ENCODE measurements at regions not wholly inside any gene's neighbourhood (a gene's known extent, or its start where the extent isn't known, plus 50 kb on each side); places are given as distances from the start of the nearest gene placed in this dataset.

DNA sequence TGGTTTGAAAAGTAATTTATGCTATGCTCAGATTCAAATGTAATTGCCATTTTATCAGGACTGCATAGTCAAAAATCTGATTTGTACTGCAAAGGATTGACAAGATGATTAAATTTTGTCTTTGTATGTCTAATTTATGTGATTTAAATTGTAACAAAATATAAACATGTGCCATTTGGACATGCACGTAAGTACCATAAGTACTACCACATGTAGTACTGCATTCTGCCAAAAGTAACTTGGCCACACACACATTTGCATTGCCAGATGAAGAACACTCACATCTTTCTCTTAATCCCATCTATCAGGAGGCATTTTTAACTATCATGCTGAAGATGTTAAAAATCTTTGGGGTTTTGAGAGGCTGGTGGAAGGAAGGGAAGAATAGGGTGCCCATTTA, 133.3 kb downstream of the KLF12 start:
- no peak for DNase-seq (ENCODE audit: low read depth)

DNA sequence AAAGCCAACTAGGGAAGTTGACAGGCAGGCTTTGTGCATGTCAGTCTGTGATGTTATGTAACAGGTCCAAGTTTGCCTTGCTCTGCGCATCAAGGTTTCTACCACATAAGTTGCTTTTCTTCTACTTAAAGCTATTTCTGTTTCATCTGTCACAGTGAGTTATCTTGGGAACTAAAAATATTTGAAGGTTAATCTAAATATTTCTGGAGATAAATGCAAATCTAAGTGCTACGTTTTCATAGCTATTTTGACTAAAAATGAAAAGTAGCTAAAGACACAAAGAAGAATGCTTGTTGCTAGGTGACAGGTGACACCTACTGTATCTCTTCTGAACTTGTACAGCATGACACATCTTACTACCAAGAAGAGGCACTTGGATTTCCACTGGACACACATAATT, 135.6 kb downstream of the KLF12 start:
- DNase-seq (ENCODE audit: low read depth) = no peak

DNA sequence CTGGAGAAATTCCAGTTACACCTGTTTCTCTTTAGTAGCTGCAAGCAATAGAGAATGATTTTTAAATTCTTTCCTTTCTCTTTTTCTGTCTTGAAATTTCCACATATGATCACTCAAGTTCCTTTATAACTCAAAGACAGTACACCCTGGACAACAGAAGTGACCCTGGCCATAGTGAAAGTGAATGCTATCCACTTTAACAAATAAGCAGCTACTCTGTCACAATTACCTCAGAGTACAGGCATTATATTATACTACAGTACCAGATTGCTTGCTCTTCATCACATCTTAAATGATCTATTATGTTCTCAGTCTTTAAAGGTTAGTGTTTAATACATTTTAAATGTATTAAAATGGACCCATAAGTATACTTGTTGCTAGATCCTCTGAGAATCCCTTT, 136.2 kb downstream of the KLF12 start:
- no peak for DNase-seq (ENCODE audit: low read depth)

DNA sequence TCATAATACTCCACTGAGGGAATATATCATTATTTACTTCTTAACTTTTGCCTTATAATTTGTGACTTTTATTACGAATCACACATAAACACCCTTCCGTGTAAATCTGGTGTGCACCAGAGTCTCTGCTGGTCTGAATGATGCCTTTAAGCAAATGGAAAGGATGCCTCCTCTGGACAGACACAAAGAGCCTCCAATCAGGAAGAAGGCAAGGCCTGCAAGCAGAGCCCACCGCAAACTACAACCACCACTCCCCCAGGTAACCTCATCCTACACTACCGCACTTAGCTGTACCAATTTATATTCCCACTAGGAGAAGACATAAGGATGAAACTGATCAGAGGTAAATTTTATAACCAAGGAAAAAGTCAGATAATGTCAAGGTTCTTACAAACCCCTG, 137.6 kb downstream of the KLF12 start:
- DNase-seq (ENCODE audit: low read depth) = no peak

GRCh38 chr13:73995736-73996135, 138.5 kb downstream of the KLF12 start:
- DNase-seq (ENCODE audit: low read depth) = no peak

DNA sequence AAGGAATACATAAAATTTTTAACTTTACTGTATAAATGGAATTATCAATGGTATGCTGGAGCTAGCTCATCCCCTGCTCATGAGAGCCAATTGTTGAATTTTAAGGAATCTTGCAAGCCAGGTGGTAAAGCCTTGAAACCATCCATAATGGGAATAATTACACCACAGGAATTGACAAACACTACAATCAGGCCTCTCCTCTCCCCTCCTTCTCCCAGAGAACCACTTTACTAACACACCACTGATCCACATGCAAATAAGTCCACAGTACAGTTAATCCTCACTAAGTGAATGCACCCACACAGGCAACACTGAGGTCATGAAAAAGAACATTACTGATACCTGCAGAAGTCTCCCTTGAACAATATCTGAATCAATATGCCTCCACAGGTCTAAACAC, 140.5 kb downstream of the KLF12 start:
- no peak for DNase-seq (ENCODE audit: low read depth)

- DNase-seq (ENCODE audit: low read depth) = no peak
These were observed 142.3 kb downstream of the KLF12 start for GRCh38 chr13:73991884-73992283.

DNA sequence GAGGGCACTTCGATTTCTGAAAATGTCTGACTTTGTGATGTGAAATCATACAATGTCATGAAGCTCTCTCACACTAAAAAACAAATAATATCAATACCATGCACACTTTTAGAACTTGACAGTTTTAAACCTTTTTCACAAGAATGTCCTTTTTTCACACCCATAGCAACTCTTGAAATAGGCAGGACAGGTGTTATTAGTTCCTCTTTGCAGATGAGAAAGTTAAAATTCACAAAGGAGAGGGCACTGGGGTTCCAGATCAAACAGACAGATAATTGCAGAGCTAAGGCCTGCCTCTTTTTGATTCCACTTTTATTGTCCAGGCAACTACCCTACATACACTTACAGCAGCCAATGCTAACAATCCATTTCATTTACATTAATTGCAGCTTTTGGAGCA, 142.8 kb downstream of the KLF12 start:
- DNase-seq (ENCODE audit: low read depth) = no peak

DNA sequence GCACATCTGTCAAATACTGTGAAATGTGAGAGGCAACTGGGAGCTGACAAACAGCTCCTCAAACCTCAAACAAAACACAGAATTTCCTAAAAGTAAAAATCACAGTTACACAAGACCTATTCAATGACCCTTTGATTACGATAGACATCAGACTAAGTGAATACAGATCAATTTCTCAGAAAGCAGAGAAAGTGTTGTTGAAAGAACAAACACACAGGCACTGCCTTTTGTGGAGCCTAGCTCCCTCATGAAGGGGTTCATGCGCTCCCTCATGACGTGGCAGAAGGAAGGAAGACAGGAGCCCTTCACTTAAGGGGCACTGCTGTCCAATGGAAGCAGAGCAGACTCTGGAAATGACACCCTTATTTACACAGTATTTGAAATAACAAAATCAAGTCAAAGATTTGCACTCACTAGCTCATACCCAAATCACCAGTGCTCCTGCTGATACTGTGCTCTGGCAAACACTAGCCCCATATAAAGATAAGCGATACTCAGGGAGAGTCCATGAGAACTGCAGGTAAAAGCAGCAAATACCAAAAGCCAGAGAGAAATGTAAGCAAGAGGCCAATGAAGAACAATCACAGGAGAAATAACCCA, 144.9 kb downstream of the KLF12 start:
- no peak for DNase-seq (ENCODE audit: low read depth)

GRCh38 chr13:73988461-73988860, 145.7 kb downstream of the KLF12 start:
- no peak for DNase-seq (ENCODE audit: low read depth)

DNA sequence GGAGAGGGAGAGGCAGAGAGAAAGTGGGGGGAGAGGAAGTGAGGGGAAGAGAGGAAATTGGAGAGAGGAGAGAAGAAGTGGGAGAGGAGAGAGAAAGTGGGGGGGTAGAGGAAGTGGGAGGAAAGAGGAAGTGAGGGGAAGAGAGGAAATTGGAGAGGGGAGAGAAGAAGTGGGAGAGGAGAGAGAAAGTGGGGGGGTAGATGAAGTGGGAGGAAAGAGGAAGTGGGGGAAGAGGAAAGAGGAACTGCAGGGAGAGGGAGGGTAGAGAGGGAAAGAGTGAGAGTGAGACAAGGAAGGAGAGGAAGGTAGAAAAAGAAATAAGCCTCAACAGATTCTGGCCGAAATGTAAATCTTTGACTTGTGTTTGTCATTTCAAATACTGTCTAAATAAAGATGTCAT, 146.6 kb downstream of the KLF12 start:
- DNase-seq (ENCODE audit: low read depth) = no peak

- DNase-seq (ENCODE audit: low read depth) = no peak
These were observed 148.4 kb downstream of the KLF12 start for GRCh38 chr13:73985783-73986182.

DNA sequence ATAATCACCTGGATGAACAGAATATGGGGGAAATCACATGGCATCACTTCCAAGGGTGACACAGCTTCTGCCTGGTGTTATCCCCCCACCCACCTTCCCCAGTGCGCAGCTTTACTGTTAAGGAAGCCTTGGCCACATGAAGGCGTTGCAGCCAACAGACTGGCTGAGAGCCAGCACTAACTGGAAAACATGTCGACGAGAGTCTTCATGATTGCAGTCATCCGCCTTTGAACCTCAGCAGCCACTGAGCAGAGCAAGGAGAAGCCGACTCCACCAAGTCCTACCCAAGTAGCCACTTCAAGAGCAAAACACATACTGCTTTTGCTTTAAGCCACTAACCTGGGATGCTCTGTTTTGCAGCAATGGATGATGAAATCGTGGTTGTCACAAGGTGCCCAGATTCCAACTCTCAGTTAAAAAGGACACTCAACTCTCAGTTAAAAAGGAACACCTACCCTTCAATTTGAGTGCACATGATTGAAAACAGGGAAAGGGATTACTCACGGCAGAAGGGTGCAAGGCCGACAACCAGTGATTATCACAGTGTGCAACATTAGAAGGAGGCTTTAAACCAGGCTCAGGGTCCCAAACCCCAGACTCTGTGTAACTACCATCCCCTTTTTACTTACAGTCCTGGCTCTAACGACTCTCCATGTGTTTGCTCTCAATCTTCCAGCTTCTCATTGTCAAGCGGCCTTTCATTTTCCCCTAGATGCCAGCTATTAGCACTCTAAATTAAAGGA, 149.1 kb downstream of the KLF12 start:
- DNase-seq (ENCODE audit: low read depth) = peak; percentile 80

GRCh38 chr13:73984201-73984600, 150.0 kb downstream of the KLF12 start:
- DNase-seq (ENCODE audit: low read depth) = no peak

GRCh38 chr13:73983109-73983508, 151.1 kb downstream of the KLF12 start:
- no peak for DNase-seq (ENCODE audit: low read depth)

DNA sequence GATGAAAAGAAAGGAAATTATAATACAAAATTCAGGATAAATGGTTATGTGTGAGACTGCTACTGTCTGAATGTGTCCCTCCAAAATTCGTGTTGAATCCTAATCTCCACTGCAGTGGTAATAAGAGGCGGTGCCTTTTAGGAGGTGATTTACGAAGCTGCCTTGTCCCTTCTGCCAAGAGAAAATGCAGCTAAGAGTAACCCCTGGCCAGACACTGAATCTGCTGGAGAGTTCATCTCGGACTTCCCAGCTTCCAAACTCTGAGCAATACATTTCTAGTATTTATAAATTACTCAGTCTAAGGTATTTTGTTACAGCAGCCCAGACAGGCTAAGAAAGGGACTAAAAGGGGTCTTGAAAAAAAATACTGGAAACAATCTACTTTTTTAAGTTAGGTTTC, 152.6 kb downstream of the KLF12 start:
- no peak for DNase-seq (ENCODE audit: low read depth)

GRCh38 chr13:73975767-73976166, 158.4 kb downstream of the KLF12 start:
- DNase-seq (ENCODE audit: low read depth) = no peak

GRCh38 chr13:73974051-73974450, 160.2 kb downstream of the KLF12 start:
- no peak for DNase-seq (ENCODE audit: low read depth)

DNA sequence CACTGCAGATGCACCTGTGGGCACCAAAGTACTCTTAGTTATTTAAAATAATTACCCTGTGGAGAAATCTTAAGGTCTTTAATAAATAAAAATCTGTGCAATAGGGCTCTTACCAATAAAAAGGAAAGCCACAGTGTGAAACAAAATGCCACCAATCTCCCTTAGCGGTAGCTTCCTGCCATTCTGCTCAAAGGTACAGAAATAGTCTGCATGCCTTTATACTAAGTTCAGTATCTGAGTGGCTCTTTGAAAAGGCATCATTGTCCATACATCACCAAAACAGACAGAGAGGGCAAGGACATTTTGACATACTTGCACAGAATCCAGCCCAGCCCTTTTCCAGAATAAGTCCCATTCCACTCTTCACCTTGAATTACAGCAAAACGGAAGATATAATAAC, 161.0 kb downstream of the KLF12 start:
- DNase-seq (ENCODE audit: low read depth) = no peak

GRCh38 chr13:73972545-73972944, 161.7 kb downstream of the KLF12 start:
- no peak for DNase-seq (ENCODE audit: low read depth)

- no peak for DNase-seq (ENCODE audit: low read depth)
These were observed 162.7 kb downstream of the KLF12 start for GRCh38 chr13:73971481-73971880.

DNA sequence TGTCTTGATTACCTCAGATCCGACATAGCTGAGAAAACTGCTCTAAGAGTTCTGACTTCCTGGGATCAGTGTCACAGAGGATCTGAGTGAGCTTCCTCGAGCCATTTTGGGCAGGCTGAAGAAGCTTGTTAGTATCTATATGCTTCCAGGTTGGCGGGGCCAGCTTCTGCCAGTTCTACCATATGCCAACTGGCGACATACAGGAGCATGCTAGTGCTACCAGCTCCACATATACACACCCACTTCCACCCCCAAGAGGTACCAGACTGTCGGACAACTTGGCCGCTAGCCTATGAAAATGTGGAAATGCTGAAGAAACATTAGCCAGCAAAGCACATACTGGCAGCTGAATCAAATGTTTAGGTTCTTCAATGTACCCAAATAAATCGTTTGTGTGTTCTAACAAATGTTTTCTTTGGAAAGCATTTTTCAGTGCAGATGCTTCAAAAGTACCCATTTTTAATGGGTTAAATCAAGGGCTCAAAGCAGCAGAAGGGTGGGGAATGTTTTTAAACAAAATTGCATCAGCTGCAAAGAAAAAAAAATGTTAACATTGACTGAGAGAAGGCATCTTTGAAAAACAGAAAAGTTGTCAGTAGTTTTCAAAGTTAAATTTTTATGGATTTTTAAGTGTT, 163.7 kb downstream of the KLF12 start:
- DNase-seq (ENCODE audit: low read depth) = no peak

DNA sequence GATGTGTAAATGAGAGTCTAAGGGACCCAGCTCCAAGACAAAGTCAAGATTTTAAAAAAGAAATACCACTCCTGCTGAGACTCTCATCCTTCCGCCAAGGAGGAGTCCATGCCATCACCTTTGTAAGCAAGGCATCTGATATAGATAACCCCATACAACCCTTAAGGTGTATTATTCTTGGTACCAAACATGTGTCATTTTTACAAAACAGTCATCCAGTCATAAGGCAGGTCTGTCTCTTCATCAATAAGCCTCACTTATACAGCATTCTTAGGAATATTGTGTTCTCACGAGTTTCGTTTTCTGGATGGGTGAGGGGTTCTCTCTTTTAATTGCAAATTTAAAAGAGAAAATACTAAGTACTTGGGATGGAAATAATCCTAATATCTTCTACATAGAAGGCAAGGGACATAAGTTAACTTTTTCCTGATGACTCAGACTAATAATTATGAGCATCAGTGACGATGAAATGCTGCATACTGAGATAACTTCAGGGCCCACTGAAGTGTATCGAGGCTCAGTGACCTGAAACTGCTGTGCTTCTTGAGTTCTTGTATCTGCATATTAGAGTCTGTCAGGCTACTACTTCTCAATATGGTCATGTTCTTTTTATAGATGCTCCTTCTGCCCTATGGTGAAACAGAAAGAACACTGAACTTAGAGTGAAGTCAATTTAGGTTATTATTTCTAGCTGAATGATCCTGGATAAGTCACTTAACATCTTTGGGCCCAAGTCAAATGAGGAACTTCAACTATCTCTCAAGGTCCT, 166.6 kb downstream of the KLF12 start:
- no peak for DNase-seq (ENCODE audit: low read depth)

Measured in stimulated activated CD4-positive, alpha-beta T cell treated with anti-CD3 and anti-CD28 coated beads, Interleukin-2, amount 100 ng/mL, for 4 hours (primary cell).